ENCODE measurements at regions not wholly inside any gene's neighbourhood (a gene's known extent, or its start where the extent isn't known, plus 50 kb on each side); places are given as distances from the start of the nearest gene placed in this dataset.

GRCh38 chr12:58140395-58140794 lies 199.0 kb downstream of the ATP23 start:
- DNase-seq: no peak

GRCh38 chr12:58142991-58143390 lies 201.6 kb downstream of the ATP23 start:
- DNase-seq: no peak

- DNase-seq: no peak
Measured at GRCh38 chr12:58143498-58143995, 202.2 kb downstream of the ATP23 start.

- no peak for DNase-seq
Measured at GRCh38 chr12:58148405-58148804, 207.0 kb downstream of the ATP23 start.

GRCh38 chr12:58148976-58149375 lies 207.6 kb downstream of the ATP23 start:
- no peak for DNase-seq

GRCh38 chr12:58154359-58154758 lies 213.0 kb downstream of the ATP23 start:
- DNase-seq: no peak

- no peak for DNase-seq
Measured at GRCh38 chr12:58156697-58157096, 215.3 kb downstream of the ATP23 start.

GRCh38 chr12:58159941-58160340 lies 218.6 kb downstream of the ATP23 start:
- no peak for DNase-seq

- no peak for DNase-seq
Measured at GRCh38 chr12:58161773-58162172, 220.4 kb downstream of the ATP23 start.

GRCh38 chr12:58163021-58163420 lies 221.7 kb downstream of the ATP23 start:
- DNase-seq: no peak

GRCh38 chr12:58166643-58167042 lies 225.3 kb downstream of the ATP23 start:
- no peak for DNase-seq

- DNase-seq: no peak
Measured at GRCh38 chr12:58167622-58168021, 226.3 kb downstream of the ATP23 start.

GRCh38 chr12:58169826-58170225 lies 228.5 kb downstream of the ATP23 start:
- no peak for DNase-seq

- no peak for DNase-seq
Measured at GRCh38 chr12:58171914-58172313, 230.5 kb downstream of the ATP23 start.

GRCh38 chr12:58172433-58173073 lies 231.2 kb downstream of the ATP23 start:
- DNase-seq: no peak

GRCh38 chr12:58174316-58174715 lies 232.9 kb downstream of the ATP23 start:
- DNase-seq: no peak

- no peak for DNase-seq
Measured at GRCh38 chr12:58176296-58176869, 235.0 kb downstream of the ATP23 start.

GRCh38 chr12:58177366-58177765 lies 236.0 kb downstream of the ATP23 start:
- no peak for DNase-seq

- DNase-seq: no peak
Measured at GRCh38 chr12:58184212-58184611, 242.8 kb downstream of the ATP23 start.

- DNase-seq: no peak
Measured at GRCh38 chr12:58186401-58186800, 245.0 kb downstream of the ATP23 start.

GRCh38 chr12:58186914-58187313 lies 245.5 kb downstream of the ATP23 start:
- no peak for DNase-seq

- no peak for DNase-seq
Measured at GRCh38 chr12:58189030-58189429, 247.7 kb downstream of the ATP23 start.

GRCh38 chr12:58189893-58190292 lies 248.5 kb downstream of the ATP23 start:
- no peak for DNase-seq

- no peak for DNase-seq
Measured at GRCh38 chr12:58190618-58191017, 249.3 kb downstream of the ATP23 start.

- DNase-seq: no peak
Measured at GRCh38 chr12:58196971-58197370, 255.6 kb downstream of the ATP23 start.

Data from NCI-H2227 treated with DMSO at 0.1 percent for 48 hours (cell line).